MM.1S (cell line): ENCODE measurements at regions not wholly inside any gene's neighbourhood (a gene's known extent, or its start where the extent isn't known, plus 50 kb on each side); places are given as distances from the start of the nearest gene placed in this dataset.

Experiments
- DNase-seq: peaks from one replicate; pipeline ENCODE4 v3.0.0-alpha.2; 2015
- H2AFZ ChIP-seq: fragments of 300-600 bp; sonication (generic); 2 replicates; pipeline ENCODE4 v1.6.0; 2016; ENCODE audit warnings: antibody characterized with exemption, low read length
- H3F3A ChIP-seq: fragments of 300-600 bp; sonication (generic); 2 replicates; pipeline ENCODE4 v1.6.1; 2016; ENCODE audit warnings: mild to moderate bottlenecking, antibody characterized with exemption, low read length, moderate library complexity, mixed read lengths; ENCODE audit not compliant: insufficient read depth
- H3K27ac ChIP-seq: fragments of 300-600 bp; sonication (generic); 2 replicates; pipeline ENCODE4 v1.5.1; 2016; ENCODE audit warnings: mild to moderate bottlenecking, low read length
- H3K27me3 ChIP-seq: fragments of 300-600 bp; sonication (generic); replicated peaks from 2 replicates; pipeline ENCODE4 v1.6.0; 2016; ENCODE audit warnings: low read length; ENCODE audit not compliant: insufficient read depth
- H3K36me3 ChIP-seq: fragments of 300-600 bp; sonication (generic); replicated peaks from 2 replicates; pipeline ENCODE4 v1.6.1; 2016; ENCODE audit warnings: mild to moderate bottlenecking, low read length, mixed read lengths; ENCODE audit not compliant: insufficient read depth
- H3K4me1 ChIP-seq: fragments of 300-600 bp; sonication (generic); 2 replicates; pipeline ENCODE4 v1.6.1; 2016; ENCODE audit warnings: low read length, mixed read lengths
- H3K4me2 ChIP-seq: fragments of 300-600 bp; sonication (generic); 2 replicates; pipeline ENCODE4 v1.6.0; 2016; ENCODE audit warnings: low read depth, low read length
- H3K4me3 ChIP-seq: fragments of 300-600 bp; sonication (generic); 2 replicates; pipeline ENCODE4 v1.5.1; 2016; ENCODE audit warnings: low read length, mixed read lengths
- H3K79me2 ChIP-seq: fragments of 300-600 bp; sonication (generic); 2 replicates; pipeline ENCODE4 v1.6.1; 2016; ENCODE audit warnings: mixed run types, low read length, mixed read lengths
- H3K9ac ChIP-seq: fragments of 300-600 bp; sonication (generic); 2 replicates; pipeline ENCODE4 v1.6.1; 2016; ENCODE audit warnings: low read length, mixed read lengths
- H3K9me2 ChIP-seq: fragments of 300-600 bp; sonication (generic); replicated peaks from 2 replicates; pipeline ENCODE4 v1.6.1; 2016; ENCODE audit warnings: mild to moderate bottlenecking, low read length, mixed read lengths; ENCODE audit not compliant: insufficient read depth
- H3K9me3 ChIP-seq: fragments of 300-600 bp; sonication (generic); replicated peaks from 2 replicates; pipeline ENCODE4 v1.6.1; 2016; ENCODE audit warnings: mild to moderate bottlenecking, low read length, mixed read lengths; ENCODE audit not compliant: insufficient read depth
- H4K20me1 ChIP-seq: fragments of 300-600 bp; sonication (generic); 2 replicates; pipeline ENCODE4 v1.6.1; 2016; ENCODE audit warnings: mild to moderate bottlenecking, low read length, moderate library complexity, mixed read lengths; ENCODE audit not compliant: insufficient read depth
- CTCF ChIP-seq: fragments of 300-600 bp; sonication (generic); IDR thresholded peaks from 2 replicates; pipeline ENCODE4 v1.5.1; 2016; ENCODE audit warnings: antibody characterized with exemption, low read length, mixed read lengths
- EZH2 ChIP-seq: fragments of 300-600 bp; sonication (generic); optimal IDR thresholded peaks from 2 replicates; pipeline ENCODE3; 2017; ENCODE audit warnings: low read depth, mild to moderate bottlenecking, antibody characterized with exemption, low read length, mixed read lengths
- EZH2phosphoT487 ChIP-seq: fragments of 300-600 bp; sonication (generic); IDR thresholded peaks from 2 replicates; pipeline ENCODE4 v1.6.1; 2018; ENCODE audit warnings: antibody characterized with exemption, low read length

- H3K27me3 ChIP-seq: no peaks in the 10 kb centered on the region
- H3K9me2 ChIP-seq: no peaks in the 10 kb centered on the region
- H3K9me3 ChIP-seq: no peaks in the 10 kb centered on the region
- no peak for TF ChIP-seq EZH2phosphoT487
- TF ChIP-seq EZH2: no peak
- TF ChIP-seq CTCF: no peak
- H3K79me2 ChIP-seq: no peaks in the 10 kb centered on the region
- H3K4me2 ChIP-seq: no peak overlapping the region
- no peaks in the 10 kb centered on the region for H3K36me3 ChIP-seq
- no peak overlapping the region for H3K9ac ChIP-seq
- H2AFZ ChIP-seq: no peak overlapping the region
- no peaks in the 10 kb centered on the region for H4K20me1 ChIP-seq
- no peaks in the 10 kb centered on the region for H3K4me1 ChIP-seq
- H3K27ac ChIP-seq: no peak overlapping the region
- H3K4me3 ChIP-seq: no peak overlapping the region
- no peaks in the 10 kb centered on the region for H3F3A ChIP-seq
- no peak for DNase-seq
These were observed 2529.3 kb downstream of the ARAP2 start for GRCh38 chr4:33714971-33715370.

GRCh38 chr4:33715841-33716395 is 2528.4 kb downstream of the ARAP2 start:
- TF ChIP-seq CTCF (no peak), EZH2phosphoT487 (no peak), EZH2 (no peak)
- Histone ChIP-seq H3K9me3 (no peaks in the 10 kb centered on the region), H3K9ac (no peak overlapping the region), H3F3A (no peaks in the 10 kb centered on the region), H3K4me2 (no peak overlapping the region), H4K20me1 (no peaks in the 10 kb centered on the region), H3K4me3 (no peak overlapping the region), H3K4me1 (no peaks in the 10 kb centered on the region), H2AFZ (no peak overlapping the region), H3K27ac (no peak overlapping the region), H3K36me3 (no peaks in the 10 kb centered on the region), H3K27me3 (no peaks in the 10 kb centered on the region), H3K9me2 (no peaks in the 10 kb centered on the region), H3K79me2 (no peaks in the 10 kb centered on the region)
- DNase-seq: peak; percentile 32

GRCh38 chr4:33722254-33722653 is 2522.1 kb downstream of the ARAP2 start:
- H3K27ac ChIP-seq: no peak overlapping the region
- no peak for DNase-seq
- H3K4me3 ChIP-seq: no peak overlapping the region
- TF ChIP-seq EZH2 (no peak), EZH2phosphoT487 (no peak), CTCF (no peak)
- no peaks in the 10 kb centered on the region for H3K27me3 ChIP-seq
- H3K9ac ChIP-seq: no peak overlapping the region
- no peaks in the 10 kb centered on the region for H3K9me2 ChIP-seq
- H3K9me3 ChIP-seq: no peaks in the 10 kb centered on the region
- no peaks in the 10 kb centered on the region for H3K36me3 ChIP-seq
- H3K4me2 ChIP-seq: no peak overlapping the region
- no peak overlapping the region for H2AFZ ChIP-seq
- H4K20me1 ChIP-seq: no peaks in the 10 kb centered on the region
- H3F3A ChIP-seq: no peaks in the 10 kb centered on the region
- no peaks in the 10 kb centered on the region for H3K79me2 ChIP-seq
- no peaks in the 10 kb centered on the region for H3K4me1 ChIP-seq
